Jurkat, Clone E6-1 (cell line): ENCODE measurements at regions not wholly inside any gene's neighbourhood (a gene's known extent, or its start where the extent isn't known, plus 50 kb on each side); places are given as distances from the start of the nearest gene placed in this dataset.
"Not testable (repeated sequence)": the region's sequence is repeated elsewhere in the genome, so short reads cannot be mapped to it uniquely, and the experiment has no call there.

Experiments
- DNase-seq: peaks from one replicate; pipeline ENCODE4 v3.0.0-alpha.2; 2011; ENCODE audit warnings: low read depth, low spot score
- H3K4me3 ChIP-seq: 2 replicates; pipeline ENCODE4 v1.5.1; 2011; ENCODE audit warnings: mild to moderate bottlenecking, low read length, control low read depth, moderate library complexity

GRCh38 chr7:29647691-29648210, 84.1 kb downstream of the PRR15 start:
- DNase-seq, result not testable (repeated sequence)

GRCh38 chr7:29649028-29649716, 85.5 kb downstream of the PRR15 start:
- no peak for DNase-seq
- H3K4me3 ChIP-seq, result no peak overlapping the region

More at GRCh38 chr7:29647691-29648210, 84.1 kb downstream of the PRR15 start:
- H3K4me3 ChIP-seq, result not testable (repeated sequence)

GRCh38 chr7:29649876-29650275, 86.2 kb downstream of the PRR15 start:
- no peak for DNase-seq
- no peak overlapping the region for H3K4me3 ChIP-seq

GRCh38 chr7:29651477-29651876, 87.8 kb downstream of the PRR15 start:
- no peak for DNase-seq
- H3K4me3 ChIP-seq, result no peak overlapping the region

GRCh38 chr7:29652556-29652955, 88.9 kb downstream of the PRR15 start:
- no peak overlapping the region for H3K4me3 ChIP-seq
- DNase-seq, result no peak

- H3K4me3 ChIP-seq, DNase-seq: not testable (repeated sequence)
Measured at GRCh38 chr7:29654340-29654739, 90.7 kb downstream of the PRR15 start.

GRCh38 chr7:29657288-29657687, 93.7 kb downstream of the PRR15 start:
- H3K4me3 ChIP-seq, result no peak overlapping the region
- DNase-seq, result no peak

- H3K4me3 ChIP-seq, result no peak overlapping the region
- no peak for DNase-seq
Measured at GRCh38 chr7:29657856-29658255, 94.2 kb downstream of the PRR15 start.

GRCh38 chr7:29659213-29659612, 95.6 kb downstream of the PRR15 start:
- H3K4me3 ChIP-seq, result not testable (repeated sequence)

GRCh38 chr7:29662899-29663298, 99.3 kb downstream of the PRR15 start:
- DNase-seq, H3K4me3 ChIP-seq: not testable (repeated sequence)

More at GRCh38 chr7:29659213-29659612, 95.6 kb downstream of the PRR15 start:
- DNase-seq, result not testable (repeated sequence)

- DNase-seq, H3K4me3 ChIP-seq: not testable (repeated sequence)
Measured at GRCh38 chr7:29664999-29665398, 101.4 kb downstream of the PRR15 start.

- not testable (repeated sequence) for H3K4me3 ChIP-seq, DNase-seq
Measured at GRCh38 chr7:29667096-29667669, 103.5 kb downstream of the PRR15 start.

GRCh38 chr7:29671286-29671685, 107.7 kb downstream of the PRR15 start:
- not testable (repeated sequence) for DNase-seq, H3K4me3 ChIP-seq

- H3K4me3 ChIP-seq, DNase-seq: not testable (repeated sequence)
Measured at GRCh38 chr7:29673635-29674034, 110.0 kb downstream of the PRR15 start.

GRCh38 chr7:29674626-29675025, 111.0 kb downstream of the PRR15 start:
- not testable (repeated sequence) for H3K4me3 ChIP-seq, DNase-seq

- DNase-seq, H3K4me3 ChIP-seq: not testable (repeated sequence)
Measured at GRCh38 chr7:29677254-29677653, 113.6 kb downstream of the PRR15 start.

GRCh38 chr7:29679963-29680362, 116.3 kb downstream of the PRR15 start:
- not testable (repeated sequence) for H3K4me3 ChIP-seq, DNase-seq

GRCh38 chr7:29680601-29681000, 117.0 kb downstream of the PRR15 start:
- not testable (repeated sequence) for DNase-seq, H3K4me3 ChIP-seq

GRCh38 chr7:29684151-29684786, 120.6 kb downstream of the PRR15 start:
- H3K4me3 ChIP-seq, result peak overlapping the region; percentile 57
- peak; percentile 9 for DNase-seq
